Muscle of back (tissue), 3 donors: ENCODE measurements at regions not wholly inside any gene's neighbourhood (a gene's known extent, or its start where the extent isn't known, plus 50 kb on each side); places are given as distances from the start of the nearest gene placed in this dataset.
"Not testable (repeated sequence)": the region's sequence is repeated elsewhere in the genome, so short reads cannot be mapped to it uniquely, and the experiment has no call there.

Experiments
- DNase-seq, 3 donors: peaks; one replicate each; pipeline versions ENCODE4 v3.0.0 to v3.0.0-alpha.2; 2013

- DNase-seq = no peak
These were observed 642.5 kb downstream of the XPNPEP1 start for GRCh38 chr10:109280837-109281236.

GRCh38 chr10:109277456-109277855 is 645.9 kb downstream of the XPNPEP1 start:
- DNase-seq = no peak

- DNase-seq = peak in 2 of 3 donors; percentile 5 to 10
These were observed 647.4 kb downstream of the XPNPEP1 start for GRCh38 chr10:109275960-109276359.

- DNase-seq = no peak
These were observed 648.6 kb downstream of the XPNPEP1 start for GRCh38 chr10:109274681-109275080.

GRCh38 chr10:109270173-109270572 is 653.1 kb downstream of the XPNPEP1 start:
- DNase-seq = no peak

- DNase-seq = no peak
These were observed 659.3 kb downstream of the XPNPEP1 start for GRCh38 chr10:109264004-109264403.

DNA sequence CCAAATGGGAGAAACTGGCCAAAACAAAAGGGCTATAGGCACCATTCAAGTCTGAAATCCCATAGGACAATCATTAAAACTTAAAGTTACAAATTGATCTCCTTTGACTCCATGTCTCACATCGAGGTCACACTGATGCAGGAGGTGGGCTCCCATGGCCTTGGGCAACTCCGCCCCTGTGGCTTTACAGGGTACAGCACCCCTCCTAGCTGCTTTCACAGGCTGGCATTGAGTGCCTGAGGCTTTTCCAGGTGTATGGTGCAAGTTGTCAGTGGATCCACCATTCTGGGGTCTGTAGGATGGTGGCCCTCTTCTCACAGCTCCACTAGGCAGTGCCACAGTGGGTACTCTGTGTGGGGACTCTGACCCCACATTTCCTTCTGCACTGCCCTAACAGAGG is 662.1 kb downstream of the XPNPEP1 start:
- no peak for DNase-seq

- no peak for DNase-seq
These were observed 664.0 kb downstream of the XPNPEP1 start for GRCh38 chr10:109259293-109259692.

DNA sequence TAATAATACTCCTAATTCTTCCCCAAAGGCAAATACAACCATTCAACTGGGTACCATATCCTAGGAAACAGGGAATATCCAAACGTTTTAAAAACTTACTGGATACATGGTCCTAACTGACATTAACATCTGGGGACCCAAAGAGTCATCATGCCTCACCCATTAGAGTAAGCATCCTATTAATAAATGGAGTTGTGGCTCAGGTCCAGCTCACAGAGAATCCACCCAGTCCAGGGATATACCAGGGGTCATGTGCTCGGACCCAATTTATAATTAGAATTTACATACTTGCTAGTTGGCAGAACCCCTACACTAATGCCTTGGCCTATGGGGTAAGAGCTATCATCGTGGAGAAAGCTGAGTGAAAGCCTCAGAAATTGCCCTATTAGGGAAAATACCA is 670.0 kb downstream of the XPNPEP1 start:
- DNase-seq = peak in 2 of 3 donors; percentile 7 to 26

DNA sequence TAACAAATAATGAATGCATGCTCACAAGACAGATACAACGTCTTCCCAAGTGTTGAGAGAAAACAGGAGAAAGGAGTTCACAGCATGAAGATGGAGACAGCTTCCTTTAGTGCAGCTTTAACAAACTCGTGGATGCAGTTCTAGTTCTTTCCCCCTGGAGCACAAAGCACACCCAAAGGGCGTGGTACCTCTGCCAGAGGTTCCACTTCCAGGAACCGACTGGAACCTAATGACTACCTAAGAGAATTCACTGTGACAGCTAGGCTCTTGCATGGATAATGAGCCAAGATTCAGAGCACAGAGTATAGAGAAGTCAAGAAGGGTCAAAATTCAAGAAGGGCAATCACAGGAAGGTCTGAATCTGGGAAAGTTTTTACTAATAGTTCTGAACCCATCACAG is 673.2 kb downstream of the XPNPEP1 start:
- no peak for DNase-seq

DNA sequence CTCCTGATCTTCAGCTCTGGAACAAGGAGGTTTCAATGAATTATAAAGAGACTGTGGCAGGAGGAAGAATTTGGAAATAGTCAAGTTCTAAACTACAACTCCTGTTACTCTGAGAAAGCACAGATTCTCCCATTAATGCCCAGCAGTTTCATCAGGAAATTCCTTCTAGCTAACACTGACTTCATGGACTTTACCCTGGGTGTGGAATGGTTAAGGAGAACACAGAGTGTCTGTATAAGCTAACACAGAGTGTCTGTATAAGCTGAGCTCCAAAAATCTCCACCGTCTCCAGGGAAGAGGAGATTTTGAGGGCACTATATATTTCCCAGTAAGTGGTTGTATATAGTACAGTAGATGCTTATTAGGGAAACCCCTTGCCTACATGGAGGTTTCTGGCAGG is 675.5 kb downstream of the XPNPEP1 start:
- no peak for DNase-seq

- DNase-seq = no peak
These were observed 677.5 kb downstream of the XPNPEP1 start for GRCh38 chr10:109245821-109246220.

DNA sequence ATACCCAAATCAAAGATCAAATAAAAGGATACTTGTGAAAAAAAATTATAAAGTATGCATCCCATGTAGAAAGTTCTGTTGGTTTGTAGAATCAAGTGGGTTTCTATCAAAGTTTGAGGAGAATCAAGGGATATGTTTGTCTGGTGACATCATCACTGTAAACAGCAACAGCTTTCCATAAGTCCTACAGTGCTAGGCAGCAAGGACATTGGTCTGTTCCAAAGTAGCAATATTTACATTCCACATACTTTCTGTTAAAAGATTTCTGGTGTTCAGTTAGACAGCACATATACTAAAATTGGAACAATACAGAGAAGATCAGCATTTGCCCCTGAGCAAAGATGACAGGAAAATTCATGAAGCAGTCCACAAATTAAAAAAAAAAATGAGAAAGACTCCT is 683.9 kb downstream of the XPNPEP1 start:
- DNase-seq = no peak

GRCh38 chr10:109237682-109238081 is 685.6 kb downstream of the XPNPEP1 start:
- no peak for DNase-seq

GRCh38 chr10:109237050-109237449 is 686.3 kb downstream of the XPNPEP1 start:
- no peak for DNase-seq

- not testable (repeated sequence) for DNase-seq
These were observed 699.8 kb downstream of the XPNPEP1 start for GRCh38 chr10:109223533-109223932.

- no peak for DNase-seq
These were observed 703.2 kb downstream of the XPNPEP1 start for GRCh38 chr10:109219935-109220605.

- no peak for DNase-seq
These were observed 705.1 kb downstream of the XPNPEP1 start for GRCh38 chr10:109218207-109218606.

DNA sequence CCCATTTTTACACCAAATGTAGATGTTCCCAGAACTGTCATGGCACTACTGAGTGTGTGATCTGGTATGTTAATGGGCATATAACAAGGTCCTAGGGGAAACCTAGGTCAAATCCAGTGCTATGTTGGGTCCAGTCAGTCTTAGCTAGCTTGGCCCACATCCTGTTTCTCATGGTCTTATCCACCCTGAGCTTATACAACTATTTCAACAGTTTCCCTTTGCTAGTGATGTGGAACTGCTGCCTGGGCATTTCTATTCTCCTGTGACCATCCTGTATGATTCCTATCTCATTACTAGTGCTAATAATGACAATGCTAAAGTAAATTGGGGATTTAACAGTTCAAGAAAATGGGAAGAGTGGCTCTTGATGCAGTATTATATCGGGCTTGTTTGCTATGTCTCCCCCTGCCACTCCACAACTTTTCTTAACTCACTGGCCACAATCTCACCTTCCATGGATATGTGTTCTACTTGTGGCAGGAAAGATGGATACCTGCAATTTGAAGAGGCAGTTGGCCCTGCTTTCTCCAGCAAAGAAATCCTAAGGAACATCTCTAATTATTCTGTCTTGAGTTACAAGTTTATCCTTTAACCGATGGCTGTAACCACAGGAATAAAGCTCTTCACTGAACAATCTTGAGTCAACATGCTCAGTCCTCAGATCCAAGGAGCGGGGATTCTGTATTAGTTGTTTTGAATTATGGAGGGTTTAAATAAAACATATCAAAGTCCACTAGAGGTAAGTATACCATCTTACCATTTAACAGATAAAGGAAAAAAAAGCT is 707.8 kb downstream of the XPNPEP1 start:
- no peak for DNase-seq

DNA sequence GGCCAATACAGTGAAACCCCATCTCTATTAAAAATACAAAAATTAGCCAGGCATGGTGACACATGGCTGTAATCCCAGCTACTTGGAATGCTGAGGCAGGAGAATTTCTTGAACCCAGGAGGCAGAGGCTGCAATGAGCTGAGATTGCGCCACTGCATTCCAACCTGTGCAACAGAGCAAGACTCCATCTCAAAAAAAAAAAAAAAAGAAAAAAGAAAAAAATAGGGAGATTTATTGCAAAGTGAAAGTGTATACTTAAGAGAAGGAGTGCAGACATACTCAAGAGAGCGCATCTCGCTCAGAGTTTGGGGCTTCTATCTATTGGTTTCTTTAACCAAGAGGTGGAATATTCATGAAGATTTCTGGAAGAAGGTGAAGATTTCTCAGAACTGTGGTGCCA is 708.4 kb downstream of the XPNPEP1 start:
- not testable (repeated sequence) for DNase-seq

DNA sequence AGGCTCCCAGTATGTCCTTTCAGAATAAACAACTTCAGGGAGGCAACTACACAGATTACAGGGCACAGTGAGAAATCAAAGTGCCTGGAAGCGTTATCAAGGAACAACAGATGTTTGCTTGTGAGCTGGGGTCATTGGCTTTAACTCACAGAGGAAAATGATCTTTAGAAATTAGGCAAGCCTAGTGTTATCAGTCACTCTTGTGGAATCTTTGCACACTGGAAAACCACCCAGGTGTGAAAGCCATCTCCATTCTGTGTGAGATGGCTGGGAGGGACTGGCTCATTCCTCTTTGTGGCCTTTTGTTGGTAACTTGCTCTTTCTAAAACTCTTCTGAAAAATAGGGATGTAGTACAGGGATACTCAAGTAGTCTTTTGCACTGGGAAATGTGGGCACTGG is 716.0 kb downstream of the XPNPEP1 start:
- no peak for DNase-seq

GRCh38 chr10:109205929-109206585 is 717.3 kb downstream of the XPNPEP1 start:
- peak in 1 of 3 donors; percentile 90 for DNase-seq
